IPS DF 19.7 (cell line): ENCODE measurements at regions not wholly inside any gene's neighbourhood (a gene's known extent, or its start where the extent isn't known, plus 50 kb on each side); places are given as distances from the start of the nearest gene placed in this dataset.
"Not testable (repeated sequence)": the region's sequence is repeated elsewhere in the genome, so short reads cannot be mapped to it uniquely, and the experiment has no call there.

Source experiments
- DNase-seq: peaks from one replicate; pipeline ENCODE4 v3.0.0-alpha.2; 2013; ENCODE audit warnings: low read depth, low spot score

- DNase-seq, result no peak
Observed at GRCh38 chr21:39083377-39084008, 99.8 kb downstream of the PSMG1 start.

- DNase-seq, result peak; percentile 12
Observed at GRCh38 chr21:39082656-39083376, 100.4 kb downstream of the PSMG1 start.

GRCh38 chr21:39080366-39080765 is 102.9 kb downstream of the PSMG1 start:
- DNase-seq, result no peak

GRCh38 chr21:39079617-39080016 is 103.6 kb downstream of the PSMG1 start:
- no peak for DNase-seq

GRCh38 chr21:39078322-39079065 is 104.8 kb downstream of the PSMG1 start:
- no peak for DNase-seq

- no peak for DNase-seq
Observed at GRCh38 chr21:39077876-39078275, 105.4 kb downstream of the PSMG1 start.

GRCh38 chr21:39074508-39074907 is 108.7 kb downstream of the PSMG1 start:
- DNase-seq, result no peak

- DNase-seq, result no peak
Observed at GRCh38 chr21:39073717-39074116, 109.5 kb downstream of the PSMG1 start.

GRCh38 chr21:39073063-39073462 is 110.2 kb downstream of the PSMG1 start:
- no peak for DNase-seq

GRCh38 chr21:39072468-39072867 is 110.8 kb downstream of the PSMG1 start:
- DNase-seq, result no peak

- DNase-seq, result no peak
Observed at GRCh38 chr21:39071623-39072214, 111.5 kb downstream of the PSMG1 start.

- DNase-seq, result not testable (repeated sequence)
Observed at GRCh38 chr21:39069856-39070255, 113.4 kb downstream of the PSMG1 start.

GRCh38 chr21:39066829-39067780 is 116.1 kb downstream of the PSMG1 start:
- no peak for DNase-seq

- no peak for DNase-seq
Observed at GRCh38 chr21:39065917-39066316, 117.3 kb downstream of the PSMG1 start.

GRCh38 chr21:39064325-39065012 is 118.8 kb downstream of the PSMG1 start:
- DNase-seq, result no peak

GRCh38 chr21:39063517-39063916 is 119.7 kb downstream of the PSMG1 start:
- no peak for DNase-seq

- no peak for DNase-seq
Observed at GRCh38 chr21:39062196-39062595, 121.1 kb downstream of the PSMG1 start.

- DNase-seq, result no peak
Observed at GRCh38 chr21:39061766-39062165, 121.5 kb downstream of the PSMG1 start.

GRCh38 chr21:39060485-39061083 is 122.7 kb downstream of the PSMG1 start:
- DNase-seq, result no peak

GRCh38 chr21:39057121-39057520 is 126.1 kb downstream of the PSMG1 start:
- DNase-seq, result no peak
